CD4-positive, alpha-beta T cell treated with Interleukin-10 for 1 hour (primary cell): ENCODE measurements at regions not wholly inside any gene's neighbourhood (a gene's known extent, or its start where the extent isn't known, plus 50 kb on each side); places are given as distances from the start of the nearest gene placed in this dataset.
A peak's percentile ranks its signal among the peaks of the same experiment; 100 is the strongest.

Experiments used
- DNase-seq: peaks from one replicate; pipeline ENCODE4 v3.0.0-alpha.2; 2020

- no peak for DNase-seq
Measured at GRCh38 chr10:85513436-85513835, 853.2 kb downstream of the GRID1 start.

GRCh38 chr10:85515316-85515715 is 851.3 kb downstream of the GRID1 start:
- DNase-seq = no peak

GRCh38 chr10:85524001-85524666 is 842.5 kb downstream of the GRID1 start:
- no peak for DNase-seq

GRCh38 chr10:85527616-85528317 is 838.8 kb downstream of the GRID1 start:
- DNase-seq = no peak

GRCh38 chr10:85528318-85528652 is 838.3 kb downstream of the GRID1 start:
- DNase-seq = no peak

- DNase-seq = no peak
Measured at GRCh38 chr10:85531706-85532105, 834.9 kb downstream of the GRID1 start.

GRCh38 chr10:85532773-85533172 is 833.8 kb downstream of the GRID1 start:
- no peak for DNase-seq

GRCh38 chr10:85535926-85536325 is 830.7 kb downstream of the GRID1 start:
- DNase-seq = no peak

GRCh38 chr10:85537561-85537960 is 829.0 kb downstream of the GRID1 start:
- no peak for DNase-seq

GRCh38 chr10:85538601-85539000 is 828.0 kb downstream of the GRID1 start:
- no peak for DNase-seq

- no peak for DNase-seq
Measured at GRCh38 chr10:85542152-85542551, 824.4 kb downstream of the GRID1 start.

GRCh38 chr10:85542936-85543730 is 823.5 kb downstream of the GRID1 start:
- no peak for DNase-seq

GRCh38 chr10:85544956-85545355 is 821.6 kb downstream of the GRID1 start:
- no peak for DNase-seq

GRCh38 chr10:85545874-85546273 is 820.7 kb downstream of the GRID1 start:
- DNase-seq = no peak

- no peak for DNase-seq
Measured at GRCh38 chr10:85547460-85548023, 819.1 kb downstream of the GRID1 start.

- peak; percentile 26 for DNase-seq
Measured at GRCh38 chr10:85548034-85548433, 818.6 kb downstream of the GRID1 start.
